GM04503 (cell line): ENCODE measurements at regions not wholly inside any gene's neighbourhood (a gene's known extent, or its start where the extent isn't known, plus 50 kb on each side); places are given as distances from the start of the nearest gene placed in this dataset.

Source experiments
- DNase-seq: peaks from one replicate; pipeline ENCODE4 v3.0.0-alpha.2; 2012; ENCODE audit warnings: low read depth

DNA sequence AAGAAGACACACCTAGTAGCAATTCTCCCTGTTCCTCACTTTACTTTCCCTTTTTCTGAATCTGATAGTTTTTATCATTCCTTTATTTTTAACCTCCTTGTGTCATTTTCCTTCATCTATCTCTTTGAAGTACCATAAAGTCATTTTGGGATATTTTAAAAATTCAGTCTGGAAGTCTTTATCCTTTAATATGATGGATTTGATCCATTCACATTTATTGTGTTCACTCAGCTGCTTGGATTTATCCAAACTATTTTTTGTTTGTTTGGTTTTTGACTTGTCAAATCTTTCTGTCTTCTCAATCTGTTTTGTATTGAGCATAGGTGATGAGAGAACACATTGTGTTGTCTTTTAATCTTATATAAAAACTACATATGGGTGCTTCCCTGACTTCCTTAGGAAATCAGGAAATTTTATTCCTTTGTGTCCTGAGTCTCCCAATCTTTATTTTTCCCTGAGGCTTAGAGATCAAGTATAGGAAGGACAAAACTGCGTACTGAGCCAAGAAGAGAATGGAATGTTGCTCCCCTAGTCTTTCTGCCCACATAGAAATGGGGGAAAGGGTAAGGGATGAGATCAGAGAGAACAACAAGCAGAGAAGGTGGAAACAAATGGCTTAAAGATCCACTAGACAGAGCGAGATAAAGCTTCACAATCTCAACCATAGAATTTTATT lies 132.7 kb upstream of the HABP2 start:
- DNase-seq = no peak

DNA sequence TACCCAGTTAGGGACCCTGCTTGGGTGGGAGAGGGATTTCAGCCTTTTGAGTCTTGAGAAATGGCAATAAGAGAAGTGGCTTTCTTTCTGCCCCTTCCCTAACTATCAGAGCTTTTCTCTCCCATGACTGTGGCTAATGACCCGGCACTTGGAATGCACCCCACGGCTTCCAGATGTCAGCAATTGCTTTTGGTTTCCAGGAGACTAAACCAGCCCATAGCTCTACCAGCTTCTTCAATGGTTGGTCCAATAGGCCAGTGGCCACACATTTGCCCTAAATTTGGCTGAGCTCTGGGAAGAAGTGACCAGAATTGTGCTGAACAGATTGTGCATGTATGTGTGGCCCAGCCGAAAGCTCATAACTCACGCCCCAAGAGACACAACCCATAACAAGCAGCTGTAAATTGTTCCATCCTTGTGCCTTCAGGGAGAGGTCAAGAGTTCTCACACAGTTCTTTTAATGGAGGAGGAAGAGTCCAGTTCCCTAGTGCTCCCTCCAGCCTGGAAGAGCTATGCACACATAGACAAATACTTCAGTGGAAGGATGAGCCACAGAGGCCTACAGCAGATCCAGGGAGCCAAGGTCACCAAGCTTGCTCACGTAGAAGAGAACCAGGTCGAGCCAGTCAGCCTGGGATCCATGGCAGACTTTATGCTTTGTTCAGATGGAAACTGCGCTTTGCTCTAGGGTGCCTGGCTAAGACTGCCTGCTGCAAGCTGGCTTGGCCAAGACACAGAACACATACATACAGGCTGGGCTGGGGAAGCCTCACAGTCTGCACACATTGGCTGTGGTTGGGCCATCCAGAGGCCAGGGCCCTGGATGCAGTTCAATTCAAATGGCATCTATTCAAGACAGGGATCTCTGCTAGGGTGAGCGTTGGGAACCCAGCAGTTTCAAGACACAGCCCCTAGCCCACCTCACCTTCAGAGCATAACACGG lies 131.8 kb upstream of the HABP2 start:
- no peak for DNase-seq

DNA sequence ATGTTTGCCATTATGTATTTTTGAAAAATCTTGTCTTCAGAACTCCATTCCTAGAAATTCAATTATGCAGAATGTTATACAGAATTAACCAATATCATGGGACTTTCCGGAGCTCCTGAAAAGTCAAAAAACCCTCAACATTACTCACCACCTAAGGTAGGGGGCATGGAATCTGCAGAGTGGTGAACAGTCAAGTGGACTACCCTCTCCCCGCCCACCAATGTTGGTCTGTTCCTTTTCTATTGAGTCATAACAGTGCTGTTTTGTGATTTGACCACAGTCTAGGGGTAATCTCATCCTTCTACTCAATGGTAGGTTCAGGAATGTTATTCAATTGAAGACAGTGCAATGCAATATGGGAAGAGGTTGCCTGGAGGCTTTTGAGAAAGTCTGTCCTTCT lies 130.5 kb upstream of the HABP2 start:
- DNase-seq = no peak

DNA sequence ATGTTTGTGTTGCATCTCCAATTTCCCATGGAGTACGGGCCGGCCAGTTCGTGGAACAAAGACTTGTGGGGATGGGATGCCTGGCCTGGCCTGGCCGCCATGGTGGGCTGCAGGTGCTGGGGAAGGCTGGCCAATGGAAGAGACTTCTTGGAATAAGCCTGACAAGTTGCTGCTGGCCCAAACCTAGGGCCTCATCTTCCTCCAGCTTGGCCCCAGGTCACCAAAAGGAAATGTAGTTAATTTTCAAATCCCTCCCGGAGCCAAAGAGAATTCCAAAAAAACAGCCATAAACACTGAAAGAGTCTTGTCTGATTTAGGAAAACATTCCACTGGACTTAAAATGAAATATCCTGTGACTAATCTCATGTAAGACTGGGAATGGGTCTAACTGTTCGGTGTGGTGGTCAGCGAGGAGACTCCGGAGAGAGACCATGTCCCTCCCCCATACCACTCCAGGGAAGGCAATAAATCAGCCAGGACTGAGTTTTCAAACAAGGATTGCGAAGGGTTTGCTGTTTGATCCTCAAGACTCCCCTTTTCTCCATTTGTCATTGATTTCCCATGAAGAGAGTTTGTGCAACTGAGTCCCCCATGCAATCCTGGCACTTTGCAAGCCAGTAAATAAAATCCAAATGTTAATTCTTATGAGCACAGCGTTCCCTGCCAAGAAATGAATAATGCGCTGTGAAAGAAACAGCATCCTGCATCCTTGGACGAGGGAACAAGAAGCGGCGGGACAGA lies 128.7 kb upstream of the HABP2 start:
- DNase-seq = no peak

DNA sequence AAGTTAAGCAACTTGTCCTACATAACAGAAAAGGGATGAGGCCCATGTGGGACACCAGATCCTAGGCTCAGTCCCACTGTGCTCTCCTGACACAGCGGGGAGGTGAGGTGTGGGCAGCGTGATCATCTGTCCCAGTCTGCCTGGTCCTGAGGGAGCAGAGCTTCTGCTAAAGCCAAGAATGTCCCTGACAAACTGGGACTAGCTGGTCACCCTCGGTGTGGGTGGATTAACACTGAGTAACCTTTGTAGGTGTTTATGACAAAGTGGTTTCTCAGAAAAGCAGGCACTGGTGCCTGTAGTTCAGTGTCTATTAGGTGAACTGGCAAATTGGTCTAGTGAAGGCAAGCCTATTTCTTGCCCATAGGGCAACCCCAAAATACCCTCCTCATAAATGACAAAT lies 127.8 kb upstream of the HABP2 start:
- DNase-seq = no peak

DNA sequence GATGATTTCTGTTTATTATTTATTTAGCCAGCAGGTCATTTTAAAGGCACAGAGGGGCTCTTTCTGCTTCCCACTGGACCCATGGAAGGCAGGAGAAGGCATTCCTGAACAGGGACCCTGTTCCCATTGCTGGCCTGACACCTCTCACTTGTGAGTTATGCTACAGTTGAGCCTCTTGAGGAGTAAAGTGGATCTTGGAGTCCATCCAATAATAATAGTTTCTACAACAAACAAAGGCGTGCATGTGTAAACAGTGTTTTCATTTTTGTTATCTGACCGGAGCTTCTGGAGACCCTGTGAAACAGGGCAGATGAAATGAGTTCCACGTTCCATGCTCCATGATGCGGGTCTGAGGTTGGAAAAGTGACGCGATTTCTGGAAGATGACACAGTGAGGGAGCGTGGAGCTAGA lies 127.3 kb upstream of the HABP2 start:
- no peak for DNase-seq

DNA sequence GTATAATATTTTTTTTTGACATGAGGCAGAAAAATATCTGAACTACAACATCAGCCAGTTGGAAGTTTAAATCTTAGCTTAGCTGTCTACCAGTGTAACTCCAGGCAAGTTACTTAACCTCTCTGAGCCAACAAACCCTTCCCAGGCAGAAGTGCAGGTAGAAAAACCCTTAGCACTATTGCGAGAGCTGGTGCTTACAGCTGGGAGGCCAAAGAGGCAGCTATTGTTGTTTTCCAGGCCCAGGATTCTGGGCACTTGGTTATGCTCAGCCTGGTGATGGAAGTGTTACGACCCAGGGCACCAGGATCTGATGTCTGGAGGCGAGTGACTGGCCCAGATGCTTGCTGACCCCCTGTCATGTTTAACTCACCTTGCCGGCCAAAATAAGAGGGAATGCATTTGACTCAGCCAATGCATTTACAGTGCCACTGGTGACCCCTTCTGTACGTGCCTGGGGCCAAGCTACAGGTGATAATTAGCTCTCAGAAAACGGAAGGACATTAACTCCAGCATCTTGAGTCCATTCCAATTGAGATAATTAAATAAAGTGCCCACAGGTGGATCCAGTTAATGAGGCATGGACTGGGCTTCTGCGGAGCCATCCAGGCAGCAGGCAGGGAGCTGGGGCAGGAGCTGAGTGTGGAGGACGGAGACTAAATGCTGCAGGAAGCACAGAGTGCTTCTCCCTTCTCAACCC lies 126.5 kb upstream of the HABP2 start:
- DNase-seq = no peak

DNA sequence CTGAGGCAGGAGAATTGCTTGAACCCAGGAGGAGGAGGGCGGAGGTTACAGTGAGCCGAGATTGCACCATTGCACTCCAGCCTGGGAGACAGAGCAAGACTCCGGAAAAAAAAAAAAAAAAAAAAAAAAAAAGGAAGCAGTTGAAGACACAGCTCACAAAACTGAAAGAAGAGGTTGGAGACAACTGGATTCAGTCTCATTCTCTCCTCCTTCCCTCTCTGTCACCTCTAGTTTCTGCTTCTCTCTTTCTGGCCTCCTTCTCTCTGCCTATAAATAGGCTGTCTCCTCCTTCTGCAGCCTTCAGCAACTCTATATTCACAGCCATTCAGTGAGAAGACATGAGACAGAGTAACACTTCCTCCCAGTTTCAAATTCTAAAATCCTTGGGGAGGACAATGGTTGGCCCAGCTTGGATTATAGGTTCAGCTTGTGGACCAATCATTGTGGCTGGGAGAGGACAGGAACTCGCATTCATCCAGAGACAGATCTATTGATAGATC lies 125.6 kb upstream of the HABP2 start:
- DNase-seq = no peak

DNA sequence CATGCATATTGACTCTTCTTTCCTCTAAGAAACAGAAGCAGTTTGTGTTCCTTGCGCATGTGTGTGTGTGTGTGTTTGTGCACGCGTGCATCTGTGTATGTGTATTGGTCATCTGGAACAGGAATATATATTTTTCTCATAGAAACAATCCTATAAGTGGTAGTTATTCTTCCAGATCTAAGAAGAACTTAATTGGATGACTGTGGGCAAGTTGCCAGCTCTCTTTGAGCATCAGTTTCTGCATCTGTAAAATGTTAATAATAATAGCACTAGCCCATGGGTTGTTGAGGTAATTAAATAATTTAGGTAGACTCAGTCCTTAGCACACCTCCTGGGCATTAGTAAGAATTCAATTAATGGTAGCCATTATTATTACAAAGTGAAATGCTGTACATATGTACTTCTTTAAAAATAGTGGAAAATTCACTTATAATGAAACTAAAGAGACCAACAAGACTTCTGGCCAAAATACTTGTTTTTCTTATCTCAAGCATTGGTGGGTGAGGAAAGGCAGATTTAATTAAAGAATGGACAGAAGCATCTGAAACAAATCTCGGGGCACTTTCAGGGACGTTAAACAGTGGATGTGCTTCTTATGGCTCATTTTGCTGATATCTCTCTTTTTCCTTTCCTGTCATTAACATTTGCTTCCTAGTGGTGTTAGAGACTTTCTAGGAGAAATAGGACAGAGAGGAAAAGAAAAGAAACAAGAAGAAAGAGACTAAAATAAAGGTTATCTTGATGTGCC lies 124.9 kb upstream of the HABP2 start:
- DNase-seq = no peak

DNA sequence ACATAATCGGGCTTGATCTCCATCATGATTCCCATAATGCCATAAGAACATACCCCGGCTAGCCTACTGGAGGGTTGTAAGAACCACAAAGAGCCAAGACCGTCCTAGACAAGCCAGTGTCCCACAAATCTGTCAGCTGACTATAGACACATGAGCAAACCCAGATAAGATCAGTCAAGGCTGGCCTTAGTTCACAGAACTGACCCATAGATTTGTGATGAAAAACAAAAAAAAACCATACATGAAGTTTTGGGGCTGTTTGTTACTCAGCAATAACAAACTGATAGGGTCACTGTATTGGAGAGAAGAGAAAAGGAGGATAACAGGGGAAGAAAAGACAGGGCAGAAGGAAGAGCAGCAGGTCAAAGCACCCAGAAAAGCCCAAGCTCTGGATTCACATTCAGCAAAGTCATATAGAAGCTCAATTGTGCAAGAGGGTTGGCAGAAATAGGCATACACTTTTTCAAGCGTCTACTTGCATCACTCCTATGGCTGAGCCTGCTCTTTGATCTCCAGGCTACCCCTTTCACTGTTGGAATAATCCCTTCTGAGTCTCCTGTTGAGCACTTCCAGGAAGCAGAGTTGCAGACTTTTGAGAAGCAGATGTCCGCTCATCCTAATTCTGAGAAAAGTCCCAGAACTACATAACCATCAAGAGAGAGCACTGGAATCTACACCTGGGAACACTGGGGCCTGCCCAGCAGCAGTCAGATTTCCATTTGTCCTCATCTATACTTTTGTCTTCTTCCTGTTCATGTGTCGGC lies 122.0 kb upstream of the HABP2 start:
- no peak for DNase-seq

DNA sequence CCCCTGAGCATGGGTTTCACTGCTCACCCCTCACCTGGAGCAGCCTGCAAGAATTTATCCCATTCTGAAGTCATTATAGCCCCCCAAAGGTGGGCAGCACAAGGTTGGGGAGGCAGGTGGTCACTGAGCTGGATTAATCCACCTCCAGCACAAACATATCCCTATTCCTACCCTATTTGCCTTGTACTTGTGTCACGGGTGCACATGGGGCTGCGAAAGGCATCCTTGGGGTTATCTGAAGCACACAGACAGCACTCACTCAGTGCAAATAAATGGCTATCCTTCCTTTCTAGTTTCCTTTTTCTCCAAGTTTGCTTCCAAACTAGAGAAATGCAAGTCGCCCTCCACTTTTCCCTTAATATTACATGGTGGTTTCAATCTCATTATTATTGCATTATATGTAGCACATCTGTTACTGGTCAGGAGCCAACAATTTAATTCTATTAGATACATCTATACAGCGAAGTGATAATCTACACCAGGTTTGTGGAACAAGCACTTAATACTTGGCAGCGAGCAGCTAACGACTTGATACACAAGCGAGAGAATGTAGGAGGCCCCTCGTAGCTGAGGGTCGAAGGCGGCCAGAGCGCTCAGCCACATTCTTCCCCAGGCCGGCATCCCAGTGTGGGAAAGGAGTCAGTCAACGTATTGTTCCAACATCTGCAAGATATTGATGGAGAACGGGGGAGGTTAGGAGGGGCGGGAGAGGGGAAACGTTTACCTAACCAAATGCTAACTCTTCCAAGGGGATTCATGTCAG lies 121.3 kb upstream of the HABP2 start:
- DNase-seq = no peak

DNA sequence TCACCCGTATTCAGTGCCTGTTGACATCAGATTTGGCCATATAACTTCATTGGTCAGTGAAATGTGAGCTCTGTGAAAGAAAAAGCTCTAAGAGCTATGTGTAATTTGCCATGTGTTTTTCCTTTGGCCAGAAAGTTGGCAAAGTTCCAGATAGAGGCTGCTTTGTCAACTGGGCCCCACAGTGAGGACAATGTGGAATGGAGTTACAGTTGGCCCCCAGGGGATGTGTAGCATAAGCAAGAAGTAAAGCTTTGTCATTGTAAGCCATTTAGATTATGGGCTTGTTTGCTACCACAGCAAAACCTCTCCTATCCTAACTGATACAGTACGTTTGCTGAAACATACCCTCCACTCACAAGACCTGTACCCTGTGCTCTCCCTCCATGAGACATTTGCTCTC lies 119.1 kb upstream of the HABP2 start:
- DNase-seq = no peak

DNA sequence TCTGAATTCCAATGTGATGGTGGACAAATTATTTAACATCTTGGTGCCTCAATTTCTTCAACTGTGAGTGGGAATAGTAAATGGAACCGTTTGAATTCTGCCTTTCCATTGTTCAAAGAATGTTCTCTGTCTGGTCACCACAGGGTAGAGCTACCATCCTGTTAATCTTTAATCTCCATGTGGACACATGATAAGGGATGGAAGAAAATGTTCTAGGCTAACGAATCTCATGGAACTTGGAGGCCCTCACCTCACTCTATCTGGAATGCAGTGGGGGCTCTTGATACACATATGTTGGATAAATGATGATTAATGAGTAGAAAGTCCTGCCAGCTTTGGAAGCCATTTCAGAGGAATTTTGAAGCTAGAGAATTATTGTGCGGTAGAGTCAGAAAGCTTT lies 118.5 kb upstream of the HABP2 start:
- DNase-seq = no peak

DNA sequence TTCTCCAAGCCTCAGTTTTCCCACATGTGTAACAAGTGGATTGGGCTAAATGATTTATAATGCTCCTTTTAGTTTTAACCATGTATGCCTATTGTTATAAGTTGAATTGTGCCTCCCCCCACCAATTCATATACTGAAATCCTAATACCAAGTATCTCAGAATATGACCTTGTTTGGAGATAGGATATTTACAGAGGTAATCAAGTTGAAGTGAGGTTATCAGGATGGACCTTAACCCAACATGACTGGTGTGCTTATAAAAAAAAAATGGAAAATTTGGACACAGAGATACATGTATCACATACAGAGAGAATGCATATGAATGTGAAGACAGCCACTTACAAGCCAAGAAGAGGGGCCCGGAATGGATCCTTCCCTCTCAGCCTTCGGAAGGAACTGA lies 117.9 kb upstream of the HABP2 start:
- DNase-seq = no peak

DNA sequence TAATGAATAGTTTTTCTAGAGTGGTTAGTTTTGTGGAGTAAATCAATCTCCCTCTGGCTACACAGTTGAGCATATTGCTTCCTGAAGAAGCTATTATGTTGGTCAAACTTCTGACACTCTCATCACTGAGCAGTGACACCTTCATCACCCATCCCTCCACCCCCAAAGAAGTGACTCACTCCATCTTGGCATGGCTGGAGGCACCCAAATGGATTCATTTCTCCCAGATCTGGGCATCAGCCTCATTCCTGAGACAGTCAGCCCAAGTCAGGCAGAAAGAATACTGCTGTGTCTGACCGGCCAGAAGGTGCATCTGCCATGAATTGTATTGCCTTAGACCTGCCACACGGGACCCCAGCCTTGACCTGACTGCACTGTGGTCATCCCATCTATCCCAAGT lies 117.0 kb upstream of the HABP2 start:
- no peak for DNase-seq

DNA sequence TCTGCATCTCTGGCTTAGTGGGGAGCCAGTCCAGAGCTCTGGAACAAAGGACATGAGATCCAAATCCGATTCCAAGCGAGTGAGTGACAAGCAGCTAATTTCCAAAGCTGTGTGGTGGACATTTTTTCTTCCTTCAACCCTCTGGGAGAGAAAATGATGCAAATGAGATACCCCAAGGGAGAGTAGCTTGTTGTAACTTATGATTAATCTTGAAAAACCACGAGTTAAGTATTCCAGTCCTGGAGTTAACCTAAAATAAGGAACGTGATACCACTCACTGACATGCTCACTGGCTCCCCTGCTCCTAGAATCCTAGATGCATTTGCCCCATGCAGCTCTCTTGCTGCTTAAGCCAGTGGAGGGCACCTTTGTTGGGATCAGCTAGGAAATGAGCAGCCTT lies 116.0 kb upstream of the HABP2 start:
- no peak for DNase-seq

DNA sequence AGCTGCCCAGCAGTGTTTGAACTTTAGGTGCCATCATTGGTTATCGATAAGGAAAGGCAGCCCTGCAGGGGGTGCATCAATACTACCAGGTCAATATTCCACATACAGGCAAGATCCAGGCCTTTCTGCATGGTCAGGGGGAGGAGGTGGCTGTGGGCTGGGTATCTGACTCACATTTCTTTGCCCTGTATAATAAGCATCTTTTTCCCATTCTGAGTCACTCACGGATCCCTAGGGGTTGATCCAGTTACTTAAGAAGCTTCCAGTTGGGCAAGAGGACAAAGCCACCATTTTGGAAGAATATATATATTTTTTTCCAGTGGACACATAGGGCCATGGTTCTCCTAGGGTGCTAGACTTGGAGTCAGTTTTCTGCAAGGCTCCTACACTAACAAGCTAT lies 114.2 kb upstream of the HABP2 start:
- peak; percentile 55 for DNase-seq

DNA sequence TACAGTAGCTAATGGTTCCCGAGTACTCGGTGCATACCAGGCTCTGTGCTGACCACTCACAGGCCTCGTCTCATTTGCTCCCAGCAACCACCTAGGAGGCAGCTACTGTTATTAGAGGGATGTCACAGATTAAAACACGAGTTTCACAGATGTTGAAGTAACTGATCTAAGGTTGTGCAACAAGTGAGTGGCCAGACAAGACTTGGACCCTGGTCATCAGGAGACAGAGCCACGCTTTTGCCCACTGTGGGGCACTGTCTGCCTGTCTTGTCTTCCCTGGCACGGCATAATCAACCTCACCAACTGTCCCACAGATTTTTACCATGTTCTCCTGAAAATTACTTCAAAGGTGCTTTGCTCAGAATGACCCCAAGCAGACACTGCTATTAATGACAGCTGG lies 111.6 kb upstream of the HABP2 start:
- no peak for DNase-seq

DNA sequence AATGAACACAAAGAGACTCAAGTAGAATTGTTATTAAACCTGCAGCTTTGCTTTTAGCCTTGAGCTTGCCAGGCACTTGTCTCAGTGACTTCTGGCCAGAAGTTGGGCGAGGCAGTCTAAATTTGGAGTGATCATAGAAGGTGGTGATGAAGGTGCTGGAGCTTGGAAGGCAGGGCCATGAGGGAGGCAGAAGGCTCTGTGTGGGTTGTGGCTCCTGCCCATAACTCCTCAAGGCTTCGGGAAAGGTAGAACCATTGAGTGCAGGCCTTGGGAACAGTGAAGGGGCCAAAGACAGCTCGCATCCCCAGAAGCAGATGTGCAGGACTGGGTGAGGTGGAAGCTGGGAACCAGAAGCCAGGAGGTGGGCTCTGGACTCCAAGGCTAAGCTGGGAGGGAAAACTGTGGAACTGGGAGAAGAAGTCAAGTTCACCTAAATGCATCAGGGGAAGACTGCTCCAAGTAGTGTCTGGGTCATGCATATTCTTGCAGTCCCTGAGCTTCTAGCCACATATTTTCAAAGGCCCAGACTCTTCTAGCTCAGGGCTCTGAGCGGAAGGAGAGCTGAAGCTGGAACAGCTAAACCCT lies 111.1 kb upstream of the HABP2 start:
- DNase-seq = no peak
